Activated B cell treated with CpG ODN at 0.5 μM for 24 hours (primary cell): ENCODE measurements at regions not wholly inside any gene's neighbourhood (a gene's known extent, or its start where the extent isn't known, plus 50 kb on each side); places are given as distances from the start of the nearest gene placed in this dataset.

Experiments used
- ATAC-seq: fragments of 200-7000 bp; cut with Tn5 transposase; one replicate; pipeline ENCODE4 v1.10.0; 2021; ENCODE audit warnings: low read depth, mild to moderate bottlenecking, moderate library complexity
- CTCF ChIA-PET: fragments of 350-600 bp; sonication (Branson Sonifier 250); formaldehyde crosslinking; loops from one replicate; lab custom pipeline; 2021; ENCODE audit warnings: antibody characterized with exemption; lab: Charles Lee
- POLR2A ChIA-PET: fragments of 350-600 bp; sonication (Branson Sonifier 250); formaldehyde crosslinking; loops from one replicate; lab custom pipeline; 2021; ENCODE audit warnings: antibody characterized with exemption; lab: Charles Lee
- DNase-seq: peaks from one replicate; pipeline ENCODE4 v3.0.0; 2022
- H3K27ac Mint-ChIP-seq: one replicate; pipeline ENCODE4 v1.8.0; 2020; ENCODE audit warnings: mixed read lengths
- H3K27me3 Mint-ChIP-seq: one replicate; pipeline ENCODE4 v1.8.0; 2021; ENCODE audit warnings: mixed read lengths
- H3K36me3 Mint-ChIP-seq: one replicate; pipeline ENCODE4 v1.8.0; 2021; ENCODE audit warnings: low read depth, mixed read lengths
- H3K4me1 Mint-ChIP-seq: one replicate; pipeline ENCODE4 v1.8.0; 2021; ENCODE audit warnings: mixed read lengths
- H3K4me3 Mint-ChIP-seq: one replicate; pipeline ENCODE4 v1.8.0; 2020; ENCODE audit warnings: mild to moderate bottlenecking, mixed read lengths
- H3K9me3 Mint-ChIP-seq: one replicate; pipeline ENCODE4 v1.8.0; 2020; ENCODE audit warnings: mixed read lengths
- intact Hi-C: fragments of 100-400 bp; cut with micrococcal nuclease; formaldehyde crosslinking; loops from one replicate; pipeline ENCODE4 v1.15.1; 2024
- TF ChIP-seq, protein P1 (sequence below): fragments of 200-600 bp; IDR thresholded peaks from one replicate; pipeline ENCODE4 v1.8.0; 2022; ENCODE audit warnings: antibody characterized with exemption, mild to moderate bottlenecking

DNA sequence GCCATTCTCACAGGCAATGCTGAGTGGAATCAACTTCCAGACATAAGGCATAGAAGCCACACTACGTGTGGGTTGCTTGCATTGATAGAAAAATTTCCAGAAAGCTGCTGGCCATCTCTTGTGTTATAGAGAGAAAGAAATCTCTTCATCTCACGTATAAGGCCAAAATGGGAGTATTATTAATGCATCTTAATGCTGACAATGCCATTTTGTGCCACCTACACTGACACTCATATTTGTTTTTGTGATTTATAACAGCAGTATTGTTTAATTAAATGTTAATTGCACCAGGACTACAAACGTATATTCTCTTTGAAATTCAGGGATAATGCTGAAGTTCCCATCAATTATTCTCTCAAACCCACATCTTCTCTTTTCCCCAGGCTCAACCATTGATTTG, 56.1 kb upstream of the TMEM132D start:
- Mint-ChIP-seq H3K9me3 (no peaks in the 10 kb centered on the region), H3K4me1 (no peaks in the 10 kb centered on the region), H3K36me3 (no peaks in the 10 kb centered on the region), H3K4me3 (no peak overlapping the region), H3K27ac (no peak overlapping the region), H3K27me3 (no peaks in the 10 kb centered on the region)
- CTCF ChIA-PET: no interaction called here
- no peak for ATAC-seq
- DNase-seq: no peak
- TF ChIP-seq, protein P1, sequence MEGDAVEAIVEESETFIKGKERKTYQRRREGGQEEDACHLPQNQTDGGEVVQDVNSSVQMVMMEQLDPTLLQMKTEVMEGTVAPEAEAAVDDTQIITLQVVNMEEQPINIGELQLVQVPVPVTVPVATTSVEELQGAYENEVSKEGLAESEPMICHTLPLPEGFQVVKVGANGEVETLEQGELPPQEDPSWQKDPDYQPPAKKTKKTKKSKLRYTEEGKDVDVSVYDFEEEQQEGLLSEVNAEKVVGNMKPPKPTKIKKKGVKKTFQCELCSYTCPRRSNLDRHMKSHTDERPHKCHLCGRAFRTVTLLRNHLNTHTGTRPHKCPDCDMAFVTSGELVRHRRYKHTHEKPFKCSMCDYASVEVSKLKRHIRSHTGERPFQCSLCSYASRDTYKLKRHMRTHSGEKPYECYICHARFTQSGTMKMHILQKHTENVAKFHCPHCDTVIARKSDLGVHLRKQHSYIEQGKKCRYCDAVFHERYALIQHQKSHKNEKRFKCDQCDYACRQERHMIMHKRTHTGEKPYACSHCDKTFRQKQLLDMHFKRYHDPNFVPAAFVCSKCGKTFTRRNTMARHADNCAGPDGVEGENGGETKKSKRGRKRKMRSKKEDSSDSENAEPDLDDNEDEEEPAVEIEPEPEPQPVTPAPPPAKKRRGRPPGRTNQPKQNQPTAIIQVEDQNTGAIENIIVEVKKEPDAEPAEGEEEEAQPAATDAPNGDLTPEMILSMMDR: no peak
- POLR2A ChIA-PET: no interaction called here
- intact Hi-C loops: no loop called here

DNA sequence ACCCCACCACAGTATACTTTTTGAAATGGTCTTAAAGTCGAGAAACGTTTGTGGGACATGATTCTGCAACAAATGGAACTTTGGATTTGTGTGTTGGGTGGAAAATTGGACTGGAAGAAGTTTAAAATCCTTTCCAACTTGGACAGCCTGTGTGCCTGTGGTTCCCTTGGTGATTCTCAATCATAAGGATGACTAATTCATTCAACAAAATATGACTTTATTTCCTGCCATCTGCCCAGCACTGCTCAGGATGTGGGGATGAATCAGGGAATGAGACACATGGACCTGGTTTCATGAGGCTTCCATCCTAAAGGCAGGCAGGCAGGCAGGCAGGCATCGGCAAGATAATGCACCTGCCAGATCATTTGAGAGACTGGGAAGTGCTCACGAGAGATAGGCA, 57.3 kb upstream of the TMEM132D start:
- ChIA-PET CTCF (no interaction called here), POLR2A (no interaction called here)
- ATAC-seq (no peak), DNase-seq (no peak)
- Mint-ChIP-seq H3K27ac (no peak overlapping the region), H3K4me3 (no peak overlapping the region), H3K9me3 (no peaks in the 10 kb centered on the region), H3K36me3 (no peaks in the 10 kb centered on the region), H3K4me1 (no peaks in the 10 kb centered on the region), H3K27me3 (no peaks in the 10 kb centered on the region)
- intact Hi-C loops: no loop called here
- TF ChIP-seq, protein P1: no peak

DNA sequence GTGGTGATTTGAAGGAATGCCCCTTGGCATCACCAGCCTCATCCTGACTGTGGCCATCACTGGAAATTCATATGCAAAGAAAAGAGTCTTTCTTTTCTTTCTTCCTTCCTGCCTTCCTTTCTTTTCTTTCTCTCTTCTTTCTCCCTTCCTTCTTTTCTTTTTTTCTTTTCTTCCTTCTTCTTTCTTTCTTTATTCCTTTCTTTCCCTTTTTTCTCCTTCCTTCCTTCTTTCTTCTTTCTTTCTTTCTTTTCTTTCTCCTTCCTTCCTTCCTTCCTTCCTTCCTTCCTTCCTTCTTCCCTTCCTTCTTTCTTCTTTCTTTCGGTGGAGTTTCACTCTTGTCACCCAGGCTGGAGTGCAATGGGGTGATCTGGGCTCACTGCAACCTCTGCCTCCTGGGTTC, 58.0 kb upstream of the TMEM132D start:
- intact Hi-C loops: no loop called here
- Mint-ChIP-seq H3K4me1 (no peaks in the 10 kb centered on the region), H3K9me3 (no peaks in the 10 kb centered on the region), H3K27ac (no peak overlapping the region), H3K4me3 (no peak overlapping the region), H3K36me3 (no peaks in the 10 kb centered on the region), H3K27me3 (no peaks in the 10 kb centered on the region)
- POLR2A ChIA-PET: no interaction called here
- TF ChIP-seq, protein P1: no peak
- CTCF ChIA-PET: no interaction called here
- DNase-seq (no peak), ATAC-seq (no peak)

DNA sequence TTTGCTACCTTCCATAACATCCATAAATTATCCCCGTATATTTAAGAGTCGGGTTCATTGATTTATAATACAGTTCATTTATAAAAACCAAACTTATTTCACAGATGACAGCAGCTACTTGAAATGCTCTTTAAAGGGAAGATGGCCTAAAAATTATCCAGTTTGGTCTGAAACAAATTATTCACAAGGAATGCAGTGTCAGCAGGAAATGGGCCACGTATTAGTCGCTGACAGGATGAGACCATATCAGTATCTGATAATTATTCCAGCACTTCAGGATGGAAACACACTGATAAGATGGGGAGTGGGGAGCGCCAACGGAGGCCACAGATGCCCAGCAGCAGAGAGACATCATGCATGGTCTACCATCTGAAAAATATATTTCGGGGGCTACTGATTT, 60.5 kb upstream of the TMEM132D start:
- TF ChIP-seq, protein P1: no peak
- Mint-ChIP-seq H3K4me1 (no peaks in the 10 kb centered on the region), H3K27ac (no peak overlapping the region), H3K9me3 (no peaks in the 10 kb centered on the region), H3K27me3 (no peaks in the 10 kb centered on the region), H3K36me3 (no peaks in the 10 kb centered on the region), H3K4me3 (no peak overlapping the region)
- ChIA-PET CTCF (no interaction called here), POLR2A (no interaction called here)
- intact Hi-C loops: no loop called here
- DNase-seq (no peak), ATAC-seq (no peak)

DNA sequence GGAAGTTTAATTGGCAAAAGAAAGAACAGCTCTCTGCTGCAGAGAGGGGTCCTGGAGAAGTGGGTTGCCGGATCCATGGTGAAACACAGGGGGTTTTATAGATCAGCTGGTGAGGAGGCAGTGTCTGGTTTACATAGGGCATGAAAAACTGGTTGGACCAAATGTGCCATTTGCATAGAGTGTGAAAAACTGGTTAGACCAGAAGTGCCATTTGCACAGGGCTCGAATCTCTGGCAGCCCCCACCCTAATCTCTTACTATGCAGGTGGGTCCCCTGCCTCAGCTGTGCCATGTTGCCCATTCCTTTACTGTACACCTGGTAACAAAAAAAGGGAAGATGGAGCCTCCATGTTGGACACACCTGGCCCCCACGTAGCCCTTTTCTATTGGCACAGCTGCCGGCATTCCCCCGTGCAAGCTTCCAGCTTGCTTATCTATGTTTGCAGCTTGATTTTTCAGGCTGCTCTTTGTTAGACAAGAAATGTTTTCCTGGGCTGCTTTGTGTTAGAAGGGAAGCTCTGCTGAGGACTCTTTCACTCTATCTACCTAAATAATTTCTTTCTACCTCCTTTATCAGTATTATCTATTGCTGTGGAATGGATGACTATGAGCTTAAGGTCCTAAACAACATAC, 61.1 kb upstream of the TMEM132D start:
- H3K4me3 Mint-ChIP-seq: no peak overlapping the region
- H3K27me3 Mint-ChIP-seq: no peaks in the 10 kb centered on the region
- intact Hi-C loops: no loop called here
- TF ChIP-seq, protein P1: no peak
- CTCF ChIA-PET: no interaction called here
- no peak overlapping the region for H3K27ac Mint-ChIP-seq
- H3K4me1 Mint-ChIP-seq: no peaks in the 10 kb centered on the region
- no peaks in the 10 kb centered on the region for H3K9me3 Mint-ChIP-seq
- DNase-seq: no peak
- POLR2A ChIA-PET: no interaction called here
- no peaks in the 10 kb centered on the region for H3K36me3 Mint-ChIP-seq
- no peak for ATAC-seq
